ENCODE measurements at regions not wholly inside any gene's neighbourhood (a gene's known extent, or its start where the extent isn't known, plus 50 kb on each side); places are given as distances from the start of the nearest gene placed in this dataset.

GRCh38 chr3:186472456-186473008, 71.6 kb downstream of the CRYGS start:
- Histone ChIP-seq H3K27ac (no peak overlapping the region), H3K27me3 (replicated peaks; ENCODE audit: insufficient read depth) (peaks cover 47% of the 10 kb centered on the region), H3K9me3 (ENCODE audit: low read depth) (no peaks in the 10 kb centered on the region), H3F3A (ENCODE audit: insufficient read depth) (no peaks in the 10 kb centered on the region), H3K36me3 (ENCODE audit: low read depth) (no peaks in the 10 kb centered on the region), H2AFZ (no peak overlapping the region), H3K4me3 (no peak overlapping the region), H4K20me1 (ENCODE audit: insufficient read depth) (no peaks in the 10 kb centered on the region), H3K9ac (no peak overlapping the region), H3K9me2 (ENCODE audit: insufficient read depth) (no peaks in the 10 kb centered on the region), H3K4me2 (ENCODE audit: unreplicated experiment) (no peak overlapping the region), H3K4me1 (ENCODE audit: insufficient read depth) (0 out of 2 replicates have a peak, but pooled peaks cover 4% of the 10 kb centered on the region), H3K79me2 (ENCODE audit: insufficient read depth) (no peaks in the 10 kb centered on the region)
- in situ Hi-C loops (cut with MboI): no loop called here
- DNase-seq: peak; percentile 39
- TF ChIP-seq EZH2 (IDR thresholded peaks at IDR 0.05; ENCODE audit: insufficient read depth, poor library complexity, severe bottlenecking) (no peak), EZH2phosphoT487 (IDR thresholded peaks at IDR 0.05; ENCODE audit: insufficient read depth, low read depth) (no peak)
- WGBS, 2 experiments (ENCODE audit: low coverage in 1 of 2, low lambda C conversion rate in 2 of 2, missing lambda C conversion rate in 2 of 2): 24 to 29% methylated on average over 8 of the region's 8 CpGs

- TF ChIP-seq EZH2phosphoT487 (IDR thresholded peaks at IDR 0.05; ENCODE audit: insufficient read depth, low read depth) (no peak), EZH2 (IDR thresholded peaks at IDR 0.05; ENCODE audit: insufficient read depth, poor library complexity, severe bottlenecking) (no peak)
- peaks cover 51% of the 10 kb centered on the region for H3K27me3 ChIP-seq (replicated peaks; ENCODE audit: insufficient read depth)
- DNase-seq: no peak
- H3K9me3 ChIP-seq (ENCODE audit: low read depth): no peaks in the 10 kb centered on the region
- no peaks in the 10 kb centered on the region for H3K79me2 ChIP-seq (ENCODE audit: insufficient read depth)
- 0 out of 2 replicates have a peak, but pooled peaks cover 4% of the 10 kb centered on the region for H3K4me1 ChIP-seq (ENCODE audit: insufficient read depth)
- H3K9ac ChIP-seq: no peak overlapping the region
- no peak overlapping the region for H3K4me3 ChIP-seq
- no peaks in the 10 kb centered on the region for H3K9me2 ChIP-seq (ENCODE audit: insufficient read depth)
- 48 to 57% methylated on average over 5 of the region's 5 CpGs for WGBS, 2 experiments (ENCODE audit: low coverage in 1 of 2, low lambda C conversion rate in 2 of 2, missing lambda C conversion rate in 2 of 2)
- no peak overlapping the region for H3K27ac ChIP-seq
- no peaks in the 10 kb centered on the region for H4K20me1 ChIP-seq (ENCODE audit: insufficient read depth)
- no peaks in the 10 kb centered on the region for H3K36me3 ChIP-seq (ENCODE audit: low read depth)
- no peak overlapping the region for H2AFZ ChIP-seq
- no peaks in the 10 kb centered on the region for H3F3A ChIP-seq (ENCODE audit: insufficient read depth)
- in situ Hi-C loops (cut with MboI): no loop called here
- no peak overlapping the region for H3K4me2 ChIP-seq (ENCODE audit: unreplicated experiment)
These were observed 72.4 kb downstream of the CRYGS start for GRCh38 chr3:186471771-186472170.

GRCh38 chr3:186469525-186469924, 74.7 kb downstream of the CRYGS start:
- Histone ChIP-seq H3F3A (ENCODE audit: insufficient read depth) (no peaks in the 10 kb centered on the region), H3K4me3 (no peak overlapping the region), H4K20me1 (ENCODE audit: insufficient read depth) (no peaks in the 10 kb centered on the region), H3K9me3 (ENCODE audit: low read depth) (no peaks in the 10 kb centered on the region), H3K27me3 (replicated peaks; ENCODE audit: insufficient read depth) (peaks cover 58% of the 10 kb centered on the region), H3K36me3 (ENCODE audit: low read depth) (no peaks in the 10 kb centered on the region), H3K9ac (no peak overlapping the region), H3K4me1 (ENCODE audit: insufficient read depth) (0 out of 2 replicates have a peak, but pooled peaks cover 4% of the 10 kb centered on the region), H3K79me2 (ENCODE audit: insufficient read depth) (no peaks in the 10 kb centered on the region), H3K27ac (no peak overlapping the region), H3K9me2 (ENCODE audit: insufficient read depth) (no peaks in the 10 kb centered on the region), H3K4me2 (ENCODE audit: unreplicated experiment) (no peak overlapping the region), H2AFZ (no peak overlapping the region)
- DNase-seq: no peak
- WGBS, 2 experiments (ENCODE audit: low coverage in 1 of 2, low lambda C conversion rate in 2 of 2, missing lambda C conversion rate in 2 of 2): 61 to 66% methylated on average over 4 of the region's 4 CpGs
- in situ Hi-C loops (cut with MboI): no loop called here
- TF ChIP-seq EZH2phosphoT487 (IDR thresholded peaks at IDR 0.05; ENCODE audit: insufficient read depth, low read depth) (no peak), EZH2 (IDR thresholded peaks at IDR 0.05; ENCODE audit: insufficient read depth, poor library complexity, severe bottlenecking) (no peak)

GRCh38 chr3:186467969-186468368, 76.2 kb downstream of the CRYGS start:
- H3K4me1 ChIP-seq (ENCODE audit: insufficient read depth): 0 out of 2 replicates have a peak, but pooled peaks cover 4% of the 10 kb centered on the region
- no peak overlapping the region for H3K9ac ChIP-seq
- in situ Hi-C loops (cut with MboI): no loop called here
- WGBS, 2 experiments (ENCODE audit: low coverage in 1 of 2, low lambda C conversion rate in 2 of 2, missing lambda C conversion rate in 2 of 2): 35 to 50% methylated on average over 2 of the region's 2 CpGs
- H3K9me2 ChIP-seq (ENCODE audit: insufficient read depth): no peaks in the 10 kb centered on the region
- no peaks in the 10 kb centered on the region for H3K79me2 ChIP-seq (ENCODE audit: insufficient read depth)
- H2AFZ ChIP-seq: no peak overlapping the region
- no peaks in the 10 kb centered on the region for H3K9me3 ChIP-seq (ENCODE audit: low read depth)
- no peak for DNase-seq
- H3K4me2 ChIP-seq (ENCODE audit: unreplicated experiment): no peak overlapping the region
- TF ChIP-seq EZH2 (IDR thresholded peaks at IDR 0.05; ENCODE audit: insufficient read depth, poor library complexity, severe bottlenecking) (no peak), EZH2phosphoT487 (IDR thresholded peaks at IDR 0.05; ENCODE audit: insufficient read depth, low read depth) (no peak)
- H3K36me3 ChIP-seq (ENCODE audit: low read depth): no peaks in the 10 kb centered on the region
- H3K4me3 ChIP-seq: no peak overlapping the region
- no peak overlapping the region for H3K27ac ChIP-seq
- H4K20me1 ChIP-seq (ENCODE audit: insufficient read depth): no peaks in the 10 kb centered on the region
- no peaks in the 10 kb centered on the region for H3F3A ChIP-seq (ENCODE audit: insufficient read depth)
- peaks cover 65% of the 10 kb centered on the region for H3K27me3 ChIP-seq (replicated peaks; ENCODE audit: insufficient read depth)

Data from GM23248 (cell line).